Glutamatergic neuron (in vitro differentiated cells): ENCODE measurements at regions not wholly inside any gene's neighbourhood (a gene's known extent, or its start where the extent isn't known, plus 50 kb on each side); places are given as distances from the start of the nearest gene placed in this dataset.

Experiments used
- DNase-seq: peaks from one replicate; pipeline ENCODE4 v3.0.0; 2022
- H3K27ac Mint-ChIP-seq: one replicate; pipeline ENCODE4 v1.8.0; 2020; ENCODE audit warnings: mild to moderate bottlenecking, mixed read lengths, inconsistent platforms; ENCODE audit not compliant: unreplicated experiment
- H3K27me3 Mint-ChIP-seq: one replicate; pipeline ENCODE4 v1.8.0; 2020; ENCODE audit warnings: mild to moderate bottlenecking, moderate library complexity, mixed read lengths, inconsistent platforms; ENCODE audit not compliant: unreplicated experiment
- H3K36me3 Mint-ChIP-seq: one replicate; pipeline ENCODE4 v1.8.0; 2020; ENCODE audit warnings: mild to moderate bottlenecking, mixed read lengths, inconsistent platforms; ENCODE audit not compliant: unreplicated experiment
- H3K4me1 Mint-ChIP-seq: one replicate; pipeline ENCODE4 v1.8.0; 2020; ENCODE audit warnings: mild to moderate bottlenecking, low read depth, mixed read lengths, inconsistent platforms; ENCODE audit not compliant: unreplicated experiment
- H3K4me3 Mint-ChIP-seq: one replicate; pipeline ENCODE4 v1.8.0; 2020; ENCODE audit warnings: mild to moderate bottlenecking, mixed read lengths, inconsistent platforms; ENCODE audit not compliant: unreplicated experiment
- H3K9me3 Mint-ChIP-seq: one replicate; pipeline ENCODE4 v1.8.0; 2020; ENCODE audit warnings: mild to moderate bottlenecking, moderate library complexity, mixed read lengths, inconsistent platforms; ENCODE audit not compliant: unreplicated experiment
- CTCF ChIP-seq: fragments of 200-600 bp; sonication (generic); IDR thresholded peaks from one replicate; pipeline ENCODE4 v1.5.0; 2021; ENCODE audit not compliant: partially characterized antibody, unreplicated experiment

- H3K9me3 Mint-ChIP-seq = no peaks in the 10 kb centered on the region
- no peak overlapping the region for H3K27ac Mint-ChIP-seq
- no peak for DNase-seq
- H3K36me3 Mint-ChIP-seq = no peaks in the 10 kb centered on the region
- no peak overlapping the region for H3K4me3 Mint-ChIP-seq
- H3K27me3 Mint-ChIP-seq = no peaks in the 10 kb centered on the region
- TF ChIP-seq CTCF = no peak
- no peaks in the 10 kb centered on the region for H3K4me1 Mint-ChIP-seq
Measured at GRCh38 chr10:64586934-64587503, 1065.8 kb downstream of the REEP3 start.

- Mint-ChIP-seq H3K9me3 (no peaks in the 10 kb centered on the region), H3K4me3 (no peak overlapping the region), H3K36me3 (no peaks in the 10 kb centered on the region), H3K27ac (no peak overlapping the region), H3K4me1 (no peaks in the 10 kb centered on the region), H3K27me3 (no peaks in the 10 kb centered on the region)
- no peak for TF ChIP-seq CTCF
- DNase-seq = no peak
Measured at GRCh38 chr10:64594072-64594471, 1072.9 kb downstream of the REEP3 start.

DNA sequence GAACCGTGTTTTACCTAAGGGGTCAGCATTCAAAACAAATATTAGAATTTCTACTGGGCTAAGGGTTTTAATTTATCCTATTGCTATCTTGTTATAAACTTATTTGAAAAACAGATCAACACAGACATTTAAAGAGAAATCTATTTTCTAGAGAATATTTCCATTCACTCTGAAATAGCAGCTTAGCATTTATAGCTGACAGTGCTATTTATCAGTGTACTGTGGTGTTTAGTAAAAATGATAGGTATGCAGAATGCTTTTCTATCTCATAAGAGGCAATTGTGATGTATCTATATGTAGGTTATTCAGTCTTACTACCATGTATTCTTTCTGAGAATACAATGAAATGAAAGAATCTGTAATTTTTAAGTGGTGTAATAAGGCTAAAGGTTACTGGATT, 1077.4 kb downstream of the REEP3 start:
- no peak for DNase-seq
- Mint-ChIP-seq H3K4me1 (no peaks in the 10 kb centered on the region), H3K4me3 (no peak overlapping the region), H3K36me3 (no peaks in the 10 kb centered on the region), H3K27ac (no peak overlapping the region), H3K27me3 (no peaks in the 10 kb centered on the region), H3K9me3 (no peaks in the 10 kb centered on the region)
- TF ChIP-seq CTCF = no peak

DNA sequence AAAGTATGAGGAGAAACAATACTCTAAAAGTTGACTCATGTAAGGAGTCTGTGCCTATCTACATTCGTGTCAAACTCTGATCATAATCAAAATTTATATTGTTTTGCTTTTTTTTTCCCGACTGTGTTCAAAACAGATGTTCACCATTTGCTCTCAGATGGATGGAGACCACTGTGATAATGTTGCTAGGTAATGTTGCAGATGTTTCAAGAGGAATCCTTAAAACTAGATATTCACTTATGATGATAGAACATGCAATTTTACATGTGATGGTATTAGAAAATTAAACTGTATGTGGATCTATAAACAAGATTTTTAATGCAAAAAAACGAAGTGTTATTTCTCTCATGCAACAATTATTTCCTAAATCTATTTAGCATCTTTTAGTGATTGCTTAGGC, 1080.1 kb downstream of the REEP3 start:
- no peak for DNase-seq
- TF ChIP-seq CTCF = no peak
- H3K36me3 Mint-ChIP-seq = no peaks in the 10 kb centered on the region
- no peak overlapping the region for H3K27ac Mint-ChIP-seq
- no peaks in the 10 kb centered on the region for H3K27me3 Mint-ChIP-seq
- no peaks in the 10 kb centered on the region for H3K9me3 Mint-ChIP-seq
- H3K4me1 Mint-ChIP-seq = no peaks in the 10 kb centered on the region
- H3K4me3 Mint-ChIP-seq = no peak overlapping the region

GRCh38 chr10:64617085-64617484, 1095.9 kb downstream of the REEP3 start:
- Mint-ChIP-seq H3K27ac (no peak overlapping the region), H3K9me3 (no peaks in the 10 kb centered on the region), H3K27me3 (no peaks in the 10 kb centered on the region), H3K4me3 (no peak overlapping the region), H3K36me3 (no peaks in the 10 kb centered on the region), H3K4me1 (no peaks in the 10 kb centered on the region)
- DNase-seq = no peak
- no peak for TF ChIP-seq CTCF
